Fibroblast of lung (primary cell): ENCODE measurements at regions not wholly inside any gene's neighbourhood (a gene's known extent, or its start where the extent isn't known, plus 50 kb on each side); places are given as distances from the start of the nearest gene placed in this dataset.

Experiments
- EZH2 ChIP-seq: IDR thresholded peaks from 2 replicates; pipeline ENCODE4 v1.5.1; 2012; ENCODE audit warnings: low read length, control low read depth, mild to moderate bottlenecking; ENCODE audit errors: missing control alignments
- TF ChIP-seq, protein P1 (sequence below), 2 donors: IDR thresholded peaks in 1 of 2; conservative IDR thresholded peaks in 1 of 2; 1 replicate in 1 of 2; 2 replicates in 1 of 2; pipeline ENCODE4 v1.5.1; 2011 to 2012; ENCODE audit warnings: low read length in 2 of 2, control low read depth in 1 of 2, inconsistent platforms in 1 of 2, low read depth in 1 of 2, mild to moderate bottlenecking in 1 of 2

DNA sequence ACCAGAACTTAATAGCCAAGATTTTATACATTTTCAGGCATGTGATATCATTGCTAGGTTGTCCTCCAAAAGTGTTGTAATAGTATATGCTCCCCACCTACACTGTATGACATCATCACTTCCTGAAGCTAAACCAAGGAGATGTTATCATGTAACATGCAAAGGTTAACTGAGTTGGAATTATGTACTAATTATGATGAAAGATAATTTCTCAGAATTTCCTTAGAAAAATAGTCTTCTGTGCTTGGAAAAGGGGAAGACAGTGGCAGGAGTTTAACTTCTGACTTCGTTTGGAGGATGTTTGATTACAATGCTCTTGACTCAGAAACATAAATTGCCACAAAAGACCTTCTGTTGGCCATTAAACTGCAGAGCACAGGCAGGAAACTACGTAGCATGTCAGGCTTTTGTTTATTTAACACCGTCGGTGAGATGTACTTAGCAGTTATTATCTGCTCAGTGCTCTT, 83.6 kb upstream of the GUCY1A1 start:
- TF ChIP-seq, protein P1, sequence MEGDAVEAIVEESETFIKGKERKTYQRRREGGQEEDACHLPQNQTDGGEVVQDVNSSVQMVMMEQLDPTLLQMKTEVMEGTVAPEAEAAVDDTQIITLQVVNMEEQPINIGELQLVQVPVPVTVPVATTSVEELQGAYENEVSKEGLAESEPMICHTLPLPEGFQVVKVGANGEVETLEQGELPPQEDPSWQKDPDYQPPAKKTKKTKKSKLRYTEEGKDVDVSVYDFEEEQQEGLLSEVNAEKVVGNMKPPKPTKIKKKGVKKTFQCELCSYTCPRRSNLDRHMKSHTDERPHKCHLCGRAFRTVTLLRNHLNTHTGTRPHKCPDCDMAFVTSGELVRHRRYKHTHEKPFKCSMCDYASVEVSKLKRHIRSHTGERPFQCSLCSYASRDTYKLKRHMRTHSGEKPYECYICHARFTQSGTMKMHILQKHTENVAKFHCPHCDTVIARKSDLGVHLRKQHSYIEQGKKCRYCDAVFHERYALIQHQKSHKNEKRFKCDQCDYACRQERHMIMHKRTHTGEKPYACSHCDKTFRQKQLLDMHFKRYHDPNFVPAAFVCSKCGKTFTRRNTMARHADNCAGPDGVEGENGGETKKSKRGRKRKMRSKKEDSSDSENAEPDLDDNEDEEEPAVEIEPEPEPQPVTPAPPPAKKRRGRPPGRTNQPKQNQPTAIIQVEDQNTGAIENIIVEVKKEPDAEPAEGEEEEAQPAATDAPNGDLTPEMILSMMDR (conservative IDR thresholded peaks at IDR 0.05 in 1 of 2, IDR thresholded peaks at IDR 0.05 in 1 of 2; ENCODE audit: low read depth in 1 of 2, low read length in 2 of 2): no peak
- TF ChIP-seq EZH2: no peak
